Loucy (cell line): ENCODE measurements at regions not wholly inside any gene's neighbourhood (a gene's known extent, or its start where the extent isn't known, plus 50 kb on each side); places are given as distances from the start of the nearest gene placed in this dataset.

Experiments
- CTCF ChIP-seq: fragments of 200-600 bp; sonication (generic); conservative IDR thresholded peaks from 2 replicates; pipeline ENCODE4 v1.5.1; 2014; ENCODE audit warnings: mild to moderate bottlenecking, antibody characterized with exemption, low read length
- EZH2phosphoT487 ChIP-seq: fragments of 200-600 bp; IDR thresholded peaks from 2 replicates; pipeline ENCODE4 v1.6.1; 2018; ENCODE audit warnings: antibody characterized with exemption, mild to moderate bottlenecking, moderate library complexity, borderline replicate concordance

GRCh38 chr18:5662586-5663090, 118.8 kb upstream of the EPB41L3 start:
- TF ChIP-seq CTCF (no peak), EZH2phosphoT487 (no peak)
